MM.1S (cell line): ENCODE measurements at regions not wholly inside any gene's neighbourhood (a gene's known extent, or its start where the extent isn't known, plus 50 kb on each side); places are given as distances from the start of the nearest gene placed in this dataset.

Source experiments
- CTCF ChIP-seq: fragments of 300-600 bp; sonication (generic); IDR thresholded peaks from 2 replicates; pipeline ENCODE4 v1.5.1; 2016; ENCODE audit warnings: antibody characterized with exemption, low read length, mixed read lengths
- EZH2 ChIP-seq: fragments of 300-600 bp; sonication (generic); optimal IDR thresholded peaks from 2 replicates; pipeline ENCODE3; 2017; ENCODE audit warnings: low read depth, mild to moderate bottlenecking, antibody characterized with exemption, low read length, mixed read lengths

- TF ChIP-seq EZH2 = no peak
- TF ChIP-seq CTCF = no peak
Measured at GRCh38 chr20:40476461-40476860, 212.6 kb downstream of the MAFB start.
